AG08395 (cell line): ENCODE measurements at regions not wholly inside any gene's neighbourhood (a gene's known extent, or its start where the extent isn't known, plus 50 kb on each side); places are given as distances from the start of the nearest gene placed in this dataset.
A peak's percentile ranks its signal among the peaks of the same experiment; 100 is the strongest.
"Not testable (repeated sequence)": the region's sequence is repeated elsewhere in the genome, so short reads cannot be mapped to it uniquely, and the experiment has no call there.

Experiments
- DNase-seq: peaks from one replicate; pipeline ENCODE4 v3.0.0; 2012; ENCODE audit warnings: mixed read lengths, low spot score

DNA sequence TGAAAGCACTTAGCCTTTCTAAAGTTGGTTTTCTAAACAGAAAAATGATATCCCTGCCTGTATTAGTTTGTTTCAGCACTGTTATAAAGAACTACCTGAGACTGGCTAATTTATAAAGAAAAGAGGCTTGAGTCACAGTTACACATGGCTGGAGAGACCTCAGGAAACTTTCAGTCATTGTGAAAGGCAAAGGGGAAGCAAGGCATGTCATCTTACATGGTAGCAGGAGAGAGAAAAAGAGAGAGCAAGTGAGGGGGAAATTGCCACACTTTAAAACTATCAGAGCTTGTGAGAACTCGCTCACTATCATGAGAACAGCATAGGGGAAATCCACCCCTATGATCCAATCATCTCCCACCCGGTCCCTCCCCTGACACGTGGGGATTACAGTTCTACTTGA lies 64.9 kb downstream of the FAM170A start:
- no peak for DNase-seq

GRCh38 chr5:119706049-119706448 lies 76.7 kb downstream of the FAM170A start:
- DNase-seq, result no peak

- no peak for DNase-seq
Observed at GRCh38 chr5:119708076-119708790, 78.9 kb downstream of the FAM170A start.

DNA sequence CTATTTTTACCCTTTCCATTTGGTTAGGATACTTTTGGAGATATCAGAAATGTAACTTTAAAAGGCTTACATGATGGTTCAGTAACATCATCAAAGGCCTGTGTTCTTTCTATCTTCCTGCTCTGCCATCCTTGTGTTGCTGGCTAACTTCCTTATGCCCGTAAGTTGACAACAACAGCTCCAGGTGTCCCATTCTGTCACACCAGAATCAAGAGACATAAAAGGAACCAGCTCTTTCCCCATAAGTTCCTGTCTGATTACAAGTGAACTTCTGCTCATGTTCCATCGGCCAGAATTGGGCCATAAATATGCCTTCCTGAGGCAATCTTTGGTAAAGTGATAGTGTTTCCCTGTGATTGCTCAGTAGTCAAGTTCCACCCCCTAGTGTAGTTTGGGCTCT lies 92.4 kb downstream of the FAM170A start:
- DNase-seq, result no peak

DNA sequence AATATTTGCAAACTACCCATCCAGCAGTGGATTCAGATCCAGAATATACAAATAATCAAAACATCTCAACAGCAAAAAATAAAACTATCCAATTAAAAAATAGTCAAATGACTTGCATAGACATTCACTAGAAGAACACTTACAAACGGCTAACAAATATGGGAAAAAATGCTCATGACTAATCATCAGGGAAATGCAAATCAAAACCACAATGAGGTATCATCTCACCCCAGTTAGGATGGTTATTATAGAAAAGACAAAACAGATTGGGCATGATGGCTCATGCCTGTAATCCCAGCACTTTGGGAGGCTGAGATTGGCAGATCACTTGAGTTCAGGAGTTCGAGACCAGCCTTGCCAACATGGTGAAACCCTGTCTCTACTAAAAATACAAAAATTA lies 95.9 kb downstream of the FAM170A start:
- not testable (repeated sequence) for DNase-seq

DNA sequence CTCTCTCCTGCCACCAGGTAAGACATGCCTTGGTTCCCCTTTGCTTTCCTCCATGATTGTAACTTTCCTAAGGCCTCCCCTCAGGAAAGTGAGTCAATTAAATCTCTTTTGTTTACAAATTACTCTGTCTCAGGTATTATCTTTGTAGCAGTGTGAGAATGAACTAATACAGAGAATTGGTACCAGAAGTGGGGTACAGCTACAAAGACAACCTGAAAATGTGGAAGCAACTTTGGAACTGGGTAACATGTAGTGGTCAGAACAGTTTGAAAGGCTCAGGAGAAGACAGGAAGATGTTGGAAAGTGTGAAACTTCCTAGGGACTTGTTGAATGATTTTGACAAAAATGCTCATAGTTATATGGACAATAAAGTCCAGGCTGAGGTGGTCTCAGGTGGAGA lies 97.2 kb downstream of the FAM170A start:
- no peak for DNase-seq

DNA sequence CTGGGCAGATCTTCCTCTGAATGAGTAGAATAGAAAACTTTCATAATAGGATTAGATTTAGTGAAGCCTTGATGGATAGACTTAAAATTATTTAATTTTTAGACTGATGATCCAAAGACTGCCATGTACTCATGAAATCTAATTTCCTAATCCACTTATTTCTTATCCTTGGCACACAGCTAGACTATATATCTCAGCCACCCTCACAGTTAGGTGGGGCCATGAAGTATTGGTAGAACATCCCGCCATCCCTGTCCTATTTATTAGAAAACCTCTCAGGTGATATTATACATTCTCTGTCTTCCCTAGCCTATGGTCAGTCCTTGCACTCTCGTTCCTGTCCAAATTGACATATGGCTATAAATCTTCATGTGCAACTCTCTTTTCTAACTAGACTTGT lies 110.9 kb downstream of the FAM170A start:
- DNase-seq, result no peak

- no peak for DNase-seq
Observed at GRCh38 chr5:119741691-119742090, 112.3 kb downstream of the FAM170A start.

- no peak for DNase-seq
Observed at GRCh38 chr5:119742311-119742710, 113.0 kb downstream of the FAM170A start.

DNA sequence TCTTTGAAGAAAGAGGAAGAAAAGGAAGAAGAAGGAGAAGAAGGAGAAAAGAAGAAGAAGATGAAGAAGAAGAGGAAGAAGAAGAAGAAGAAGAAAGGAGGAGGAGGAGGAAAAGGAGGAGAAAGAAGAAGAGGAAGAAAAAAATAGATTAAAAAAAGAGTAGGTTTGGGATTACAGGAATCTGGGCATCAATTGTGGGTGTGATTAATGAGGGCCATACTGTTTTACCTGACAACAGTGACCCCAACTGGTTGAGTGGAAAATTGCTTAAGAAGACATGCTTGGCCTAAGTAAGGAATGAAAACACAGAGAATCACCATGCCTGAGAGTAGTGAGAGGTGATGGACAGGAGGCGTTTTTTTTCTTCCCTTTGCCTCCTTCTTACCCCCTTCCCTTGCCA lies 114.6 kb downstream of the FAM170A start:
- DNase-seq, result peak; percentile 6

- DNase-seq, result no peak
Observed at GRCh38 chr5:119745976-119746375, 116.6 kb downstream of the FAM170A start.

- DNase-seq, result no peak
Observed at GRCh38 chr5:119746984-119747383, 117.6 kb downstream of the FAM170A start.

GRCh38 chr5:119750887-119751733 lies 121.8 kb downstream of the FAM170A start:
- DNase-seq, result no peak

DNA sequence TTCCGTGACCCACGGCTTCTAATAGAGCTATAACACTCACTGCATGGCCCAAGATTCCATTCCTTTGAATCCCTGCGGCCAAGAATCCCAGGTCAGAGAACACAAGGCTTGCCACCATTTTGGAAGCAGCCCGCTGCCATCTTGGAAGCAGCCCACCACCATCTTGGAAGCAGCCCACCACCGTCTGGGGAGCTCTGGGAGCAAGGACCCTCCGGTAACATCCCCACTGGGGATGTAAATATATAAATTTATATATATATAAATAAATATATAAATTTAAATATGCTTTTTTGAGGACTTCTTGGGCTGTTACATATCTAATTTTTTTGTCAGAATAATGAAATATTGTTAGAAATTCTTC lies 122.4 kb downstream of the FAM170A start:
- DNase-seq, result no peak

DNA sequence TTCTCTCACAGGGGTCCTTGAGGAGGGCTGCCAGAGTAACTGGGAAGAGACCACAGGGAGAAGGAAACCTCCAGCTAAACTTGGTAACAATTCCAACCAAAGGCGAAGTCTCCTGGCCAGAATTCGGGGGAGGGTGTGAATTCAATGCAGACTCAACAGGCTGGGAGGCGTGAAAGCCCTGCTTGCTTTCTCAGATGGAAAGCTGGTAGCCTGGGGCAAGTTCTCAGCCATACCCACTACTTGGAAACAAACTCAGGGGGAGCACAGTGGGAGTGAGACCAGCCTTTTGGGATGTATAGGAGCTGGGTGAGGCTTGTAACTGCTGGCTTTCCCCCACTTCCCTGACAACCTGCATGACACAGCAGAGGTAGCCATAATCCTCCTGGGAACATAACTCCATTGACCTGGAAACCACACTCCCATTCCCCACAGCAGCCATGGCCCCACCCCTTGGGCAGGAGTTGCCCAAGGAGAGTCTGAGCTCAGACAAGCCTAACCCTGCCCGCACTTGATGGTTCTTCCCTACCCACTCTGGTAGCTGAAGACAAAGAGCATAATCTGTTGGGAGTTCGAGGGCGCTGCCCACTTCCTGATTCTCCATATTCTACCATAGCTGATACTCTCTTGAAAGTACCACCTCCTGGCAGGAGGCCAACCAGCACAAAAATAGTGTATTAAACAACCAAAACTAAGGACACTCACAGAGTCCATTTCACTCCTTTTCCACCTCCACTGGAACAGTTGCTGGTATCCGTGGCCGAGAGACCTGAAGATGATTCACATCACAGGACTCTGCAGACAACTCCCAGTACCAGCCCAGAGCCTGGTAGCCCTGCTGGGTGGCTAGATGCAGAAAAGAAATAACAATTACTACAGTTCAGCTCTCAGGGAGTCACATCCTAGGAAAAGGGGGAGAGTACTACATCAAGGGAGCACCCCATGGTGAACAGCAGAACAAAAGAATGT lies 123.8 kb downstream of the FAM170A start:
- DNase-seq, result no peak

GRCh38 chr5:119754825-119755224 lies 125.5 kb downstream of the FAM170A start:
- not testable (repeated sequence) for DNase-seq

- no peak for DNase-seq
Observed at GRCh38 chr5:119757276-119757675, 127.9 kb downstream of the FAM170A start.

DNA sequence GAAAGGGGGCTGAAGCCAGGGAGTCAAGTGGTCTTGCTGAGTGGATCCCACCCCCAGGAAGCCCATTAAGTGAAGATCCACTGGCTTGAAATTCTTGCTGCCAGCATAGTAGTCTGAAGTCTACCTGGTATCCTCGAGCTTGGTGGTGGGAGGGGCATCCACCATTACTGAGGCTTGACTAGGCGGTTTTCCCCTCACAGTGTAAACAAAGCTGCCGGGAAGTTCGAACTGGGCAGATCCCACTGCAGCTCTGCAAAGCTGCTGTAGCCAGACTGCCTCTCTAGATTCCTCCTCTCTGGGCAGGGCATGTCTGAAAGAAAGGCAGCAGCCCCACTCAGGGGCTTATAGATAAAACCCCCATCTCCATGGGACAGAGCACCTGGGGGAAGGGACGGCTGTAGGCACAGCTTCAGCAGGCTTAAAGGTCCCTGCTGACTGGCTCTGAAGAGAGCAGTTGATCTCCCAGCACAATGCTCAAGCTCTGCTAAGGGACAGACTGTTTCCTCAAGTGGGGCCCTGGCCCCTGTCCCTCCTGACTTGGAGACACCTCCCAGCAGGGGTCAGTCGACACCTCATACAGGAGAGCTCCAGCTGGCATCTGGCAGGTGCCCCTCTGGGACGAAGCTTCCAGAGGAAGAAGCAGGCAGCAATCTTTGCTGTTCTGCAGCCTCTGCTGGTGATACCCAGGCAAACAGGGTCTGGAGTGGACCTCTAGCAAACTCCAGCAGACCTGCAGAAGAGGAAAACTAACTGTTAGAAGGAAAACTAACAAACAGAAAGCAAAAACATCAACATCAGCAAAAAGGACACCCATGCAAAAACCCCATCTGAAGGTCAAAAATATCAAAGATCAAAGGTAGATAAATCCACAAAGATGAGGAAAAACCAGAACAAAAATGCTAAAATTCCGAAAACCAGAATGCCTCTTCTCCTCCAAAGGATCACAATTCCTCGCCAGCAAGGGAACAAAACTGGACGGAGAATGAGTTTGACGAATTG lies 140.6 kb downstream of the FAM170A start:
- DNase-seq, result not testable (repeated sequence)

DNA sequence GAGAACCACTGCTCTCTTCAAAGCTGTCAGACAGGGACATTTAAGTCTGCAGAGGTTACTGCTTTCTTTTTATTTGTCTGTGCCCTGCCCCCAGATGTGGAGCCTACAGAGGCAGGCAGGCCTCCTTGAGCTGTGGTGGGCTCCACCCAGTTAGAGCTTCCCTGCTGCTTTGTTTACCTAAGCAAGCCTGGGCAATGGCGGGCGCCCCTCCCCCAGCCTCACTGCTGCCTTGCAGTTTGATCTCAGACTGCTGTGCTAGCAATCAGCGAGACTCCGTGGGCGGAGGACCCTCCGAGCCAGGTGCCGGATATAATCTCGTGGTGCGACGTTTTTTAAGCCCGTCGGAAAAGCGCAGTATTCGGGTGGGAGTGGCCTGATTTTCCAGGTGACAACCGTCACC lies 150.8 kb downstream of the FAM170A start:
- DNase-seq, result not testable (repeated sequence)

- no peak for DNase-seq
Observed at GRCh38 chr5:119785057-119785456, 155.7 kb downstream of the FAM170A start.
